Stimulated activated naive CD8-positive, alpha-beta T cell treated with anti-CD3 and anti-CD28 coated beads, Interleukin-15, Interleukin-2, amounts not matched to agents 100 ng/mL and 50 ng/mL, for 24 hours (primary cell): ENCODE measurements at regions not wholly inside any gene's neighbourhood (a gene's known extent, or its start where the extent isn't known, plus 50 kb on each side); places are given as distances from the start of the nearest gene placed in this dataset.

Experiments
- H3K27ac Mint-ChIP-seq: one replicate; pipeline ENCODE4 v1.8.0; 2021; ENCODE audit warnings: mild to moderate bottlenecking, mixed read lengths
- H3K27me3 Mint-ChIP-seq: one replicate; pipeline ENCODE4 v1.8.0; 2021; ENCODE audit warnings: mixed read lengths
- H3K36me3 Mint-ChIP-seq: one replicate; pipeline ENCODE4 v1.8.0; 2021; ENCODE audit warnings: low read depth, mixed read lengths
- H3K4me1 Mint-ChIP-seq: one replicate; pipeline ENCODE4 v1.8.0; 2021; ENCODE audit warnings: low read depth, mixed read lengths
- H3K4me3 Mint-ChIP-seq: one replicate; pipeline ENCODE4 v1.8.0; 2021; ENCODE audit warnings: mild to moderate bottlenecking, mixed read lengths
- H3K9me3 Mint-ChIP-seq: one replicate; pipeline ENCODE4 v1.8.0; 2021; ENCODE audit warnings: mixed read lengths

- Mint-ChIP-seq H3K4me1 (no peaks in the 10 kb centered on the region), H3K4me3 (no peak overlapping the region), H3K27me3 (no peaks in the 10 kb centered on the region), H3K36me3 (no peaks in the 10 kb centered on the region), H3K27ac (no peak overlapping the region), H3K9me3 (no peaks in the 10 kb centered on the region)
These were observed 406.3 kb downstream of the SOX2 start for GRCh38 chr3:182118066-182118465.

GRCh38 chr3:182121401-182121800 lies 409.7 kb downstream of the SOX2 start:
- H3K27me3 Mint-ChIP-seq: no peaks in the 10 kb centered on the region
- H3K27ac Mint-ChIP-seq: no peak overlapping the region
- no peak overlapping the region for H3K4me3 Mint-ChIP-seq
- H3K36me3 Mint-ChIP-seq: no peaks in the 10 kb centered on the region
- H3K4me1 Mint-ChIP-seq: no peaks in the 10 kb centered on the region
- H3K9me3 Mint-ChIP-seq: no peaks in the 10 kb centered on the region

GRCh38 chr3:182122779-182123178 lies 411.1 kb downstream of the SOX2 start:
- Mint-ChIP-seq H3K4me3 (no peak overlapping the region), H3K27ac (no peak overlapping the region), H3K36me3 (no peaks in the 10 kb centered on the region), H3K9me3 (no peaks in the 10 kb centered on the region), H3K4me1 (no peaks in the 10 kb centered on the region), H3K27me3 (no peaks in the 10 kb centered on the region)

GRCh38 chr3:182124187-182124586 lies 412.5 kb downstream of the SOX2 start:
- Mint-ChIP-seq H3K27ac (no peak overlapping the region), H3K4me3 (no peak overlapping the region), H3K36me3 (no peaks in the 10 kb centered on the region), H3K9me3 (no peaks in the 10 kb centered on the region), H3K27me3 (no peaks in the 10 kb centered on the region), H3K4me1 (no peaks in the 10 kb centered on the region)

GRCh38 chr3:182124716-182125115 lies 413.0 kb downstream of the SOX2 start:
- Mint-ChIP-seq H3K9me3 (no peaks in the 10 kb centered on the region), H3K4me1 (no peaks in the 10 kb centered on the region), H3K27ac (no peak overlapping the region), H3K36me3 (no peaks in the 10 kb centered on the region), H3K4me3 (no peak overlapping the region), H3K27me3 (no peaks in the 10 kb centered on the region)

- Mint-ChIP-seq H3K4me1 (no peaks in the 10 kb centered on the region), H3K36me3 (no peaks in the 10 kb centered on the region), H3K4me3 (no peak overlapping the region), H3K9me3 (no peaks in the 10 kb centered on the region), H3K27ac (no peak overlapping the region), H3K27me3 (no peaks in the 10 kb centered on the region)
These were observed 418.0 kb downstream of the SOX2 start for GRCh38 chr3:182129740-182130139.

- Mint-ChIP-seq H3K4me1 (no peaks in the 10 kb centered on the region), H3K27ac (no peak overlapping the region), H3K36me3 (no peaks in the 10 kb centered on the region), H3K27me3 (no peaks in the 10 kb centered on the region), H3K9me3 (no peaks in the 10 kb centered on the region), H3K4me3 (no peak overlapping the region)
These were observed 422.0 kb downstream of the SOX2 start for GRCh38 chr3:182133752-182134151.

GRCh38 chr3:182135056-182135455 lies 423.3 kb downstream of the SOX2 start:
- H3K27me3 Mint-ChIP-seq: no peaks in the 10 kb centered on the region
- no peak overlapping the region for H3K27ac Mint-ChIP-seq
- no peaks in the 10 kb centered on the region for H3K4me1 Mint-ChIP-seq
- no peak overlapping the region for H3K4me3 Mint-ChIP-seq
- H3K36me3 Mint-ChIP-seq: no peaks in the 10 kb centered on the region
- H3K9me3 Mint-ChIP-seq: no peaks in the 10 kb centered on the region

- H3K36me3 Mint-ChIP-seq: no peaks in the 10 kb centered on the region
- no peak overlapping the region for H3K4me3 Mint-ChIP-seq
- H3K27ac Mint-ChIP-seq: no peak overlapping the region
- no peaks in the 10 kb centered on the region for H3K27me3 Mint-ChIP-seq
- no peaks in the 10 kb centered on the region for H3K4me1 Mint-ChIP-seq
- no peaks in the 10 kb centered on the region for H3K9me3 Mint-ChIP-seq
These were observed 424.5 kb downstream of the SOX2 start for GRCh38 chr3:182136008-182136910.

- H3K9me3 Mint-ChIP-seq: no peaks in the 10 kb centered on the region
- no peak overlapping the region for H3K27ac Mint-ChIP-seq
- no peaks in the 10 kb centered on the region for H3K27me3 Mint-ChIP-seq
- H3K4me3 Mint-ChIP-seq: no peak overlapping the region
- H3K4me1 Mint-ChIP-seq: no peaks in the 10 kb centered on the region
- H3K36me3 Mint-ChIP-seq: no peaks in the 10 kb centered on the region
These were observed 426.7 kb downstream of the SOX2 start for GRCh38 chr3:182138393-182138792.

- no peak overlapping the region for H3K27ac Mint-ChIP-seq
- H3K27me3 Mint-ChIP-seq: no peaks in the 10 kb centered on the region
- no peaks in the 10 kb centered on the region for H3K4me1 Mint-ChIP-seq
- no peaks in the 10 kb centered on the region for H3K36me3 Mint-ChIP-seq
- no peaks in the 10 kb centered on the region for H3K9me3 Mint-ChIP-seq
- no peak overlapping the region for H3K4me3 Mint-ChIP-seq
These were observed 428.1 kb downstream of the SOX2 start for GRCh38 chr3:182139627-182140357.

GRCh38 chr3:182142928-182143327 lies 431.2 kb downstream of the SOX2 start:
- Mint-ChIP-seq H3K9me3 (no peaks in the 10 kb centered on the region), H3K4me1 (no peaks in the 10 kb centered on the region), H3K4me3 (no peak overlapping the region), H3K36me3 (no peaks in the 10 kb centered on the region), H3K27me3 (no peaks in the 10 kb centered on the region), H3K27ac (no peak overlapping the region)

GRCh38 chr3:182143903-182144302 lies 432.2 kb downstream of the SOX2 start:
- Mint-ChIP-seq H3K4me1 (no peaks in the 10 kb centered on the region), H3K4me3 (no peak overlapping the region), H3K27me3 (no peaks in the 10 kb centered on the region), H3K27ac (no peak overlapping the region), H3K36me3 (no peaks in the 10 kb centered on the region), H3K9me3 (no peaks in the 10 kb centered on the region)

GRCh38 chr3:182148360-182148759 lies 436.6 kb downstream of the SOX2 start:
- Mint-ChIP-seq H3K36me3 (no peaks in the 10 kb centered on the region), H3K27me3 (no peaks in the 10 kb centered on the region), H3K9me3 (peaks cover 4% of the 10 kb centered on the region), H3K27ac (no peak overlapping the region), H3K4me3 (no peak overlapping the region), H3K4me1 (no peaks in the 10 kb centered on the region)

- H3K27ac Mint-ChIP-seq: no peak overlapping the region
- H3K9me3 Mint-ChIP-seq: peaks cover 8% of the 10 kb centered on the region
- H3K4me3 Mint-ChIP-seq: no peak overlapping the region
- no peaks in the 10 kb centered on the region for H3K27me3 Mint-ChIP-seq
- H3K36me3 Mint-ChIP-seq: no peaks in the 10 kb centered on the region
- H3K4me1 Mint-ChIP-seq: no peaks in the 10 kb centered on the region
These were observed 437.9 kb downstream of the SOX2 start for GRCh38 chr3:182149594-182149993.
